Liver (tissue), 3 donors: ENCODE measurements at regions not wholly inside any gene's neighbourhood (a gene's known extent, or its start where the extent isn't known, plus 50 kb on each side); places are given as distances from the start of the nearest gene placed in this dataset.

Experiments used
- ATF3 ChIP-seq: IDR thresholded peaks from 2 replicates; pipeline ENCODE4 v1.6.1; 2016; ENCODE audit warnings: antibody characterized with exemption
- CTCF ChIP-seq: fragments of 150-350 bp; IDR thresholded peaks from 2 replicates; pipeline ENCODE4 v1.5.1; 2017; ENCODE audit warnings: improper control_type of control experiment, low read depth, low read length; ENCODE audit not compliant: missing input control
- EGR1 ChIP-seq, 2 donors: IDR thresholded peaks; 2 replicates each; pipeline ENCODE4 v1.6.1; 2016 to 2018; ENCODE audit warnings: antibody characterized with exemption in 2 of 2, low read depth in 2 of 2
- GABPA ChIP-seq, 2 donors: IDR thresholded peaks in 1 of 2; conservative IDR thresholded peaks in 1 of 2; 2 replicates each; pipeline ENCODE4 v1.6.1; 2016; ENCODE audit warnings: antibody characterized with exemption in 2 of 2, mild to moderate bottlenecking in 1 of 2, moderate library complexity in 1 of 2
- HNF4G ChIP-seq: IDR thresholded peaks from 2 replicates; pipeline ENCODE4 v1.6.1; 2016; ENCODE audit warnings: antibody characterized with exemption
- JUND ChIP-seq, 2 donors: IDR thresholded peaks; 2 replicates each; pipeline ENCODE4 v1.6.1; 2016; ENCODE audit warnings: antibody characterized with exemption in 2 of 2
- NR2F2 ChIP-seq: IDR thresholded peaks from 2 replicates; pipeline ENCODE4 v1.6.1; 2016; ENCODE audit warnings: antibody characterized with exemption
- RAD21 ChIP-seq, 2 donors: IDR thresholded peaks; 2 replicates each; pipeline ENCODE4 v1.6.1; 2016; ENCODE audit warnings: antibody characterized with exemption in 2 of 2, mild to moderate bottlenecking in 2 of 2
- REST ChIP-seq: IDR thresholded peaks from 2 replicates; pipeline ENCODE4 v1.6.1; 2016; ENCODE audit warnings: antibody characterized with exemption, mild to moderate bottlenecking
- RXRA ChIP-seq, 2 donors: IDR thresholded peaks; 2 replicates each; pipeline ENCODE4 v1.6.1; 2017 to 2018; ENCODE audit warnings: antibody characterized with exemption in 2 of 2, mild to moderate bottlenecking in 1 of 2
- donor health status: healthy.
- donor health status: healthy.

- no peak for TF ChIP-seq CTCF
- TF ChIP-seq REST = no peak
- TF ChIP-seq HNF4G = no peak
- TF ChIP-seq RXRA (IDR thresholded peaks at IDR 0.05) = no peak
- no peak for TF ChIP-seq NR2F2
- no peak for TF ChIP-seq EGR1 (IDR thresholded peaks at IDR 0.05; ENCODE audit: low read depth in 2 of 2)
- no peak for TF ChIP-seq JUND (IDR thresholded peaks at IDR 0.05)
- TF ChIP-seq RAD21 (IDR thresholded peaks at IDR 0.05) = no peak
- TF ChIP-seq ATF3 = no peak
- TF ChIP-seq GABPA (IDR thresholded peaks at IDR 0.05 in 1 of 2, conservative IDR thresholded peaks at IDR 0.05 in 1 of 2) = no peak
Observed at GRCh38 chr15:38687775-38688495, 123.3 kb upstream of the RASGRP1 start.
